ENCODE measurements at regions not wholly inside any gene's neighbourhood (a gene's known extent, or its start where the extent isn't known, plus 50 kb on each side); places are given as distances from the start of the nearest gene placed in this dataset.
A peak's percentile ranks its signal among the peaks of the same experiment; 100 is the strongest.
"Not testable (repeated sequence)": the region's sequence is repeated elsewhere in the genome, so short reads cannot be mapped to it uniquely, and the experiment has no call there.

DNA sequence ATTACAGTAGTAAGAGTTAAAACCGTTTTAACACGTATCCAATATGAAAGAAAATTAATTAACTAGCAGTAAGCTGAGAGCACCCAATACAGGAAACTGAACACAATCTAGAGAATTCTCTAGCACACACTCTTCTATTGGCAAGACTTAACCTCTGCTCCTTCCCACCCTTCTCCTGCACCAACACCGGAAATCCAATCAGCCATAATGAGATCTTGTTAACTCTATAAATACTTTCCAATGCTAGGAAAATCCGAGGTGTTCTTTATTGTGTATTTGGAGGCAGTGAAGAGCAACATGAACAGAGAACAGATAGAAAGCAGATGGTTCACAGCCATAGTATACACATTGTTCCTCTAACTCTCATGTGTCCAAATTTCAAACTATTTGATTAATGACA lies 591.7 kb downstream of the CETN3 start:
- DNase-seq: no peak
- Histone ChIP-seq H3K27ac (ENCODE audit: low read depth in 2 of 2, low read length in 2 of 2) (no peak overlapping the region), H3K4me3 (ENCODE audit: low read length in 3 of 3) (no peak overlapping the region), H3K27me3 (ENCODE audit: control insufficient read depth, insufficient read depth, low read length) (no peaks in the 10 kb centered on the region), H3K36me3 (ENCODE audit: control insufficient read depth in 2 of 3, insufficient read depth in 3 of 3, low read length in 3 of 3) (no peaks in the 10 kb centered on the region), H3K9me3 (ENCODE audit: control insufficient read depth in 2 of 3, insufficient read depth in 1 of 3, low read length in 3 of 3) (no peaks in the 10 kb centered on the region), H3K4me1 (ENCODE audit: control insufficient read depth in 2 of 3, insufficient read depth in 2 of 3, low read depth in 1 of 3, low read length in 3 of 3) (no peaks in the 10 kb centered on the region), H3K9ac (ENCODE audit: low read length in 3 of 3) (no peak overlapping the region)
- TF ChIP-seq, protein P1, sequence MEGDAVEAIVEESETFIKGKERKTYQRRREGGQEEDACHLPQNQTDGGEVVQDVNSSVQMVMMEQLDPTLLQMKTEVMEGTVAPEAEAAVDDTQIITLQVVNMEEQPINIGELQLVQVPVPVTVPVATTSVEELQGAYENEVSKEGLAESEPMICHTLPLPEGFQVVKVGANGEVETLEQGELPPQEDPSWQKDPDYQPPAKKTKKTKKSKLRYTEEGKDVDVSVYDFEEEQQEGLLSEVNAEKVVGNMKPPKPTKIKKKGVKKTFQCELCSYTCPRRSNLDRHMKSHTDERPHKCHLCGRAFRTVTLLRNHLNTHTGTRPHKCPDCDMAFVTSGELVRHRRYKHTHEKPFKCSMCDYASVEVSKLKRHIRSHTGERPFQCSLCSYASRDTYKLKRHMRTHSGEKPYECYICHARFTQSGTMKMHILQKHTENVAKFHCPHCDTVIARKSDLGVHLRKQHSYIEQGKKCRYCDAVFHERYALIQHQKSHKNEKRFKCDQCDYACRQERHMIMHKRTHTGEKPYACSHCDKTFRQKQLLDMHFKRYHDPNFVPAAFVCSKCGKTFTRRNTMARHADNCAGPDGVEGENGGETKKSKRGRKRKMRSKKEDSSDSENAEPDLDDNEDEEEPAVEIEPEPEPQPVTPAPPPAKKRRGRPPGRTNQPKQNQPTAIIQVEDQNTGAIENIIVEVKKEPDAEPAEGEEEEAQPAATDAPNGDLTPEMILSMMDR (IDR thresholded peaks at IDR 0.05; ENCODE audit: borderline replicate concordance, extremely low read depth, insufficient read depth): no peak
- intact Hi-C loops (cut with DNase I): no loop called here
- FAIRE-seq: no peak

DNA sequence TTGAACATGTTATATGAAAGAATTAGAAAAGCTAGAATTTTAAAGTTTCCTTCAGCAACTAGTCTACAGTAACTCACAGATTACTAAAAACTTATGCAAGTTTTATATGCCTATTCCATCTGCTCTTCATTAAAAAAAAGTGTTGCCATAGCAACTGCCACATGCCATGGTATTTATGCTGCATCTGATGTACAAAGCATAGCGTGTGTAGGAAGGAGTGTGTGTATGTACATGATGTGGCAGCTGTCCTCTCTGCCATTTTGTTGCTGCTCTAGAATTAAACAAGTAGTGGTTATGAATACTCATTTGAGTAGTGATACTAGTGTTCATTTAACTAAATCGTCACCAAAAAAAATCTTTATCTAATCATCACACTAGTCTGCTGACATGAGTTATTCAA lies 593.5 kb downstream of the CETN3 start:
- Histone ChIP-seq H3K27ac (ENCODE audit: low read depth in 2 of 2, low read length in 2 of 2) (no peak overlapping the region), H3K27me3 (ENCODE audit: control insufficient read depth, insufficient read depth, low read length) (no peaks in the 10 kb centered on the region), H3K4me3 (ENCODE audit: low read length in 3 of 3) (no peak overlapping the region), H3K9ac (ENCODE audit: low read length in 3 of 3) (no peak overlapping the region), H3K4me1 (ENCODE audit: control insufficient read depth in 2 of 3, insufficient read depth in 2 of 3, low read depth in 1 of 3, low read length in 3 of 3) (no peaks in the 10 kb centered on the region), H3K9me3 (ENCODE audit: control insufficient read depth in 2 of 3, insufficient read depth in 1 of 3, low read length in 3 of 3) (no peaks in the 10 kb centered on the region), H3K36me3 (ENCODE audit: control insufficient read depth in 2 of 3, insufficient read depth in 3 of 3, low read length in 3 of 3) (no peaks in the 10 kb centered on the region)
- intact Hi-C loops (cut with DNase I): no loop called here
- DNase-seq: no peak
- TF ChIP-seq, protein P1 (IDR thresholded peaks at IDR 0.05; ENCODE audit: borderline replicate concordance, extremely low read depth, insufficient read depth): no peak
- no peak for FAIRE-seq

DNA sequence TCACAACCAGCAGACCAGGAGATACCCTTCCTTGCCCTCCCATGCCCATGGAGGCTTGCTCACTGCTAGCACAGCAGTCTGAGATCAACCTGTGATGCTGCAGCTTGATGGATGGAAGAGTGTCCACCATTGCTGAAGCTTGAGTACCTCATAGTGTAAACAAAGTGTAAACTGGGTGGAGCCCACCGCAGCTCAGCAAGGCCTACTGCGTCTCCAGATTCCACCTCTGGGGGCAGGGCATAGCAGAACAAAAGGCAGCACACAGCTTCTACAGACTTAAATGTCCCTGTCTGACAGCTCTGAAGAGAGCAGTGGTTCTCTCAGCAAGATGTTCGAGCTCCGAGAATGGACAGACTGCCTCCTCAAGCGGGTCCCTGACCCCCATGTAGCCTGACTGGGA lies 608.8 kb downstream of the CETN3 start:
- H3K36me3 ChIP-seq (ENCODE audit: control insufficient read depth in 2 of 3, insufficient read depth in 3 of 3, low read length in 3 of 3); H3K4me3 ChIP-seq (ENCODE audit: low read length in 3 of 3); H3K27ac ChIP-seq (ENCODE audit: low read depth in 2 of 2, low read length in 2 of 2); H3K9me3 ChIP-seq (ENCODE audit: control insufficient read depth in 2 of 3, insufficient read depth in 1 of 3, low read length in 3 of 3); intact Hi-C loops (cut with DNase I); H3K9ac ChIP-seq (ENCODE audit: low read length in 3 of 3); FAIRE-seq; DNase-seq; H3K4me1 ChIP-seq (ENCODE audit: control insufficient read depth in 2 of 3, insufficient read depth in 2 of 3, low read depth in 1 of 3, low read length in 3 of 3); H3K27me3 ChIP-seq (ENCODE audit: control insufficient read depth, insufficient read depth, low read length): not testable (repeated sequence)

DNA sequence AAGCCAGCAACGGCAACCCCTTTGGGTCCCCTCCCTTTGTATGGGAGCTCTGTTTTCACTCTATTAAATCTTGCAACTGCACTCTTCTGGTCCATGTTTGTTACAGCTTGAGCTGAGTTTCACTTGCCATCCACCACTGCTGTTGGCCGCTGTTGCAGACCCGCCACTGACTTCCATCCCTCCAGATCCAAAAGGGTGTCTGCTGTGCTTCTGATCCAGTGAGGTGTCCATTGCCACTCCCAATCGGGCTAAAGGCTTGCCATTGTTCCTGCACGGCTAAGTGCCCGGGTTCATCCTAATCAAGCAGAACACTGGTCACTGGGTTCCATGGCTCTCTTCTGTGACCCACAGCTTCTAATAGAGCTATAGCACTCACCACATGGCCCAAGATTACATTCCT lies 615.1 kb downstream of the CETN3 start:
- H3K27me3 ChIP-seq (ENCODE audit: control insufficient read depth, insufficient read depth, low read length); H3K4me1 ChIP-seq (ENCODE audit: control insufficient read depth in 2 of 3, insufficient read depth in 2 of 3, low read depth in 1 of 3, low read length in 3 of 3); H3K9me3 ChIP-seq (ENCODE audit: control insufficient read depth in 2 of 3, insufficient read depth in 1 of 3, low read length in 3 of 3); H3K27ac ChIP-seq (ENCODE audit: low read depth in 2 of 2, low read length in 2 of 2); FAIRE-seq; H3K36me3 ChIP-seq (ENCODE audit: control insufficient read depth in 2 of 3, insufficient read depth in 3 of 3, low read length in 3 of 3); intact Hi-C loops (cut with DNase I); H3K4me3 ChIP-seq (ENCODE audit: low read length in 3 of 3); H3K9ac ChIP-seq (ENCODE audit: low read length in 3 of 3): not testable (repeated sequence)
- DNase-seq: peak in 1 of 5 donors; percentile 60

DNA sequence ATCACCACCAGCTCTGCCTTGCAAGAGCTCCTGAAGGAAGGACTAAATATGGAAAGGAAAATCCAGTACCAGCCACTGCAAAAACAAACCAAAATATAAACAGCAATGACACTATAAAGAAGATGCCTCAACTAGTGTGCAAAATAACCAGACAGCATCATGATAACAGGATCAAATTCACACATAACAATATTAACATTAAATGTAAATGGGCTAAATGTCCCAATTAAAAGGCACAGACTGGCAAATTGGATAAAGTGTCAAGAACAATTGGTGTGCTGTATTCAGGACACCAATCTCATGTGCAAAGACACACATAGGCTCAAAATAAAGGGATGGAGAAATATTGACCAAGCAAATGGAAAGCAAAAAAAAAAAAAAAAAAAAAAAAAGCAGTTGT lies 629.8 kb downstream of the CETN3 start:
- peaks cover 0 to 11% (median 0%) of the 10 kb centered on the region in 3 donors for H3K9me3 ChIP-seq (ENCODE audit: control insufficient read depth in 2 of 3, insufficient read depth in 1 of 3, low read length in 3 of 3)
- H3K4me3 ChIP-seq (ENCODE audit: low read length in 3 of 3); FAIRE-seq; DNase-seq; H3K9ac ChIP-seq (ENCODE audit: low read length in 3 of 3); intact Hi-C loops (cut with DNase I); H3K4me1 ChIP-seq (ENCODE audit: control insufficient read depth in 2 of 3, insufficient read depth in 2 of 3, low read depth in 1 of 3, low read length in 3 of 3); H3K27ac ChIP-seq (ENCODE audit: low read depth in 2 of 2, low read length in 2 of 2); H3K27me3 ChIP-seq (ENCODE audit: control insufficient read depth, insufficient read depth, low read length); H3K36me3 ChIP-seq (ENCODE audit: control insufficient read depth in 2 of 3, insufficient read depth in 3 of 3, low read length in 3 of 3): not testable (repeated sequence)
